ENCODE measurements at regions not wholly inside any gene's neighbourhood (a gene's known extent, or its start where the extent isn't known, plus 50 kb on each side); places are given as distances from the start of the nearest gene placed in this dataset.
"Not testable (repeated sequence)": the region's sequence is repeated elsewhere in the genome, so short reads cannot be mapped to it uniquely, and the experiment has no call there.

- not testable (repeated sequence) for H3K36me3 Mint-ChIP-seq (ENCODE audit: insufficient read depth in 2 of 2); ATAC-seq (replicated peaks in 1 of 2); H3K27me3 Mint-ChIP-seq (ENCODE audit: low read depth); H3K4me3 Mint-ChIP-seq; H3K27ac Mint-ChIP-seq; DNase-seq; H3K4me1 Mint-ChIP-seq (ENCODE audit: low read depth); H3K9me3 Mint-ChIP-seq
These were observed 151.7 kb upstream of the ZNF469 start for GRCh38 chr16:88230967-88231615.

- H3K9me3 Mint-ChIP-seq; H3K4me3 Mint-ChIP-seq; H3K27me3 Mint-ChIP-seq (ENCODE audit: low read depth); H3K4me1 Mint-ChIP-seq (ENCODE audit: low read depth); H3K27ac Mint-ChIP-seq; ATAC-seq (replicated peaks in 1 of 2); H3K36me3 Mint-ChIP-seq (ENCODE audit: insufficient read depth in 2 of 2); DNase-seq: not testable (repeated sequence)
These were observed 150.9 kb upstream of the ZNF469 start for GRCh38 chr16:88231839-88232238.

GRCh38 chr16:88232401-88233258 is 150.1 kb upstream of the ZNF469 start:
- not testable (repeated sequence) for H3K27me3 Mint-ChIP-seq (ENCODE audit: low read depth); H3K4me3 Mint-ChIP-seq; H3K9me3 Mint-ChIP-seq; ATAC-seq (replicated peaks in 1 of 2); DNase-seq; H3K4me1 Mint-ChIP-seq (ENCODE audit: low read depth); H3K36me3 Mint-ChIP-seq (ENCODE audit: insufficient read depth in 2 of 2); H3K27ac Mint-ChIP-seq

- not testable (repeated sequence) for H3K9me3 Mint-ChIP-seq; DNase-seq; H3K4me3 Mint-ChIP-seq; H3K36me3 Mint-ChIP-seq (ENCODE audit: insufficient read depth in 2 of 2); H3K27me3 Mint-ChIP-seq (ENCODE audit: low read depth); H3K27ac Mint-ChIP-seq; H3K4me1 Mint-ChIP-seq (ENCODE audit: low read depth); ATAC-seq (replicated peaks in 1 of 2)
These were observed 148.9 kb upstream of the ZNF469 start for GRCh38 chr16:88233621-88234420.

- H3K27me3 Mint-ChIP-seq (ENCODE audit: low read depth); H3K36me3 Mint-ChIP-seq (ENCODE audit: insufficient read depth in 2 of 2); H3K4me3 Mint-ChIP-seq; ATAC-seq (replicated peaks in 1 of 2); DNase-seq; H3K27ac Mint-ChIP-seq; H3K4me1 Mint-ChIP-seq (ENCODE audit: low read depth); H3K9me3 Mint-ChIP-seq: not testable (repeated sequence)
These were observed 148.1 kb upstream of the ZNF469 start for GRCh38 chr16:88234421-88235271.

- H3K27ac Mint-ChIP-seq; ATAC-seq (replicated peaks in 1 of 2); H3K4me3 Mint-ChIP-seq; H3K4me1 Mint-ChIP-seq (ENCODE audit: low read depth); H3K9me3 Mint-ChIP-seq; DNase-seq; H3K36me3 Mint-ChIP-seq (ENCODE audit: insufficient read depth in 2 of 2): not testable (repeated sequence)
- H3K27me3 Mint-ChIP-seq (ENCODE audit: low read depth), result peaks cover 11% of the 10 kb centered on the region
These were observed 147.1 kb upstream of the ZNF469 start for GRCh38 chr16:88235691-88236090.

GRCh38 chr16:88236229-88236628 is 146.5 kb upstream of the ZNF469 start:
- not testable (repeated sequence) for H3K4me3 Mint-ChIP-seq; ATAC-seq (replicated peaks in 1 of 2)

GRCh38 chr16:88237314-88237713 is 145.4 kb upstream of the ZNF469 start:
- H3K36me3 Mint-ChIP-seq (ENCODE audit: insufficient read depth in 2 of 2); H3K9me3 Mint-ChIP-seq: not testable (repeated sequence)
- peaks cover 11% of the 10 kb centered on the region for H3K27me3 Mint-ChIP-seq (ENCODE audit: low read depth)

More at GRCh38 chr16:88236229-88236628, 146.5 kb upstream of the ZNF469 start:
- H3K27ac Mint-ChIP-seq; DNase-seq; H3K4me1 Mint-ChIP-seq (ENCODE audit: low read depth); H3K36me3 Mint-ChIP-seq (ENCODE audit: insufficient read depth in 2 of 2); H3K9me3 Mint-ChIP-seq: not testable (repeated sequence)
- H3K27me3 Mint-ChIP-seq (ENCODE audit: low read depth), result peaks cover 11% of the 10 kb centered on the region

GRCh38 chr16:88237761-88238415 is 144.9 kb upstream of the ZNF469 start:
- not testable (repeated sequence) for H3K4me1 Mint-ChIP-seq (ENCODE audit: low read depth)

More at GRCh38 chr16:88237314-88237713, 145.4 kb upstream of the ZNF469 start:
- not testable (repeated sequence) for H3K4me3 Mint-ChIP-seq; H3K4me1 Mint-ChIP-seq (ENCODE audit: low read depth); ATAC-seq (replicated peaks in 1 of 2); H3K27ac Mint-ChIP-seq; DNase-seq

GRCh38 chr16:88238732-88239274 is 144.0 kb upstream of the ZNF469 start:
- H3K4me1 Mint-ChIP-seq (ENCODE audit: low read depth); H3K36me3 Mint-ChIP-seq (ENCODE audit: insufficient read depth in 2 of 2); H3K4me3 Mint-ChIP-seq; H3K9me3 Mint-ChIP-seq; H3K27ac Mint-ChIP-seq: not testable (repeated sequence)
- peak; percentile 97 to 98 for ATAC-seq (replicated peaks in 1 of 2)
- peaks cover 11% of the 10 kb centered on the region for H3K27me3 Mint-ChIP-seq (ENCODE audit: low read depth)
- DNase-seq, result peak; percentile 54 to 57

More at GRCh38 chr16:88237761-88238415, 144.9 kb upstream of the ZNF469 start:
- H3K27me3 Mint-ChIP-seq (ENCODE audit: low read depth), result peaks cover 11% of the 10 kb centered on the region
- not testable (repeated sequence) for ATAC-seq (replicated peaks in 1 of 2); H3K9me3 Mint-ChIP-seq; H3K36me3 Mint-ChIP-seq (ENCODE audit: insufficient read depth in 2 of 2); DNase-seq; H3K27ac Mint-ChIP-seq; H3K4me3 Mint-ChIP-seq

- DNase-seq, result not testable (repeated sequence)
- H3K27me3 Mint-ChIP-seq (ENCODE audit: low read depth), result peaks cover 11% of the 10 kb centered on the region
These were observed 142.6 kb upstream of the ZNF469 start for GRCh38 chr16:88240118-88240517.

GRCh38 chr16:88240776-88241175 is 142.0 kb upstream of the ZNF469 start:
- H3K27me3 Mint-ChIP-seq (ENCODE audit: low read depth); H3K4me1 Mint-ChIP-seq (ENCODE audit: low read depth); H3K4me3 Mint-ChIP-seq; H3K9me3 Mint-ChIP-seq; DNase-seq; H3K36me3 Mint-ChIP-seq (ENCODE audit: insufficient read depth in 2 of 2); ATAC-seq (replicated peaks in 1 of 2); H3K27ac Mint-ChIP-seq: not testable (repeated sequence)

More at GRCh38 chr16:88240118-88240517, 142.6 kb upstream of the ZNF469 start:
- H3K4me3 Mint-ChIP-seq; H3K36me3 Mint-ChIP-seq (ENCODE audit: insufficient read depth in 2 of 2); H3K9me3 Mint-ChIP-seq; H3K4me1 Mint-ChIP-seq (ENCODE audit: low read depth); H3K27ac Mint-ChIP-seq: not testable (repeated sequence)
- ATAC-seq (replicated peaks in 1 of 2), result peak in 1 of 2 donors; percentile 15
